ENCODE measurements at regions not wholly inside any gene's neighbourhood (a gene's known extent, or its start where the extent isn't known, plus 50 kb on each side); places are given as distances from the start of the nearest gene placed in this dataset.

GRCh38 chr6:119658917-119659316 is 309.4 kb upstream of the MAN1A1 start:
- no peak for TF ChIP-seq CTCF (IDR thresholded peaks at IDR 0.05; ENCODE audit: unreplicated experiment)
- Mint-ChIP-seq H3K9me3 (ENCODE audit: unreplicated experiment) (no peaks in the 10 kb centered on the region), H3K36me3 (ENCODE audit: low read depth, unreplicated experiment) (no peaks in the 10 kb centered on the region), H3K4me1 (ENCODE audit: unreplicated experiment) (no peaks in the 10 kb centered on the region), H3K27me3 (ENCODE audit: unreplicated experiment) (no peaks in the 10 kb centered on the region), H3K27ac (ENCODE audit: unreplicated experiment) (no peak overlapping the region), H3K4me3 (ENCODE audit: unreplicated experiment) (no peak overlapping the region)
- DNase-seq (ENCODE audit: low spot score) = no peak

- H3K9me3 Mint-ChIP-seq (ENCODE audit: unreplicated experiment) = no peaks in the 10 kb centered on the region
- DNase-seq (ENCODE audit: low spot score) = no peak
- H3K27ac Mint-ChIP-seq (ENCODE audit: unreplicated experiment) = no peak overlapping the region
- H3K4me1 Mint-ChIP-seq (ENCODE audit: unreplicated experiment) = peaks cover 6% of the 10 kb centered on the region
- no peak for TF ChIP-seq CTCF (IDR thresholded peaks at IDR 0.05; ENCODE audit: unreplicated experiment)
- H3K27me3 Mint-ChIP-seq (ENCODE audit: unreplicated experiment) = no peaks in the 10 kb centered on the region
- H3K36me3 Mint-ChIP-seq (ENCODE audit: low read depth, unreplicated experiment) = no peaks in the 10 kb centered on the region
- H3K4me3 Mint-ChIP-seq (ENCODE audit: unreplicated experiment) = no peak overlapping the region
Measured at GRCh38 chr6:119655124-119655523, 305.6 kb upstream of the MAN1A1 start.

GRCh38 chr6:119653329-119653728 is 303.8 kb upstream of the MAN1A1 start:
- Mint-ChIP-seq H3K27ac (ENCODE audit: unreplicated experiment) (no peak overlapping the region), H3K36me3 (ENCODE audit: low read depth, unreplicated experiment) (no peaks in the 10 kb centered on the region), H3K4me3 (ENCODE audit: unreplicated experiment) (no peak overlapping the region), H3K4me1 (ENCODE audit: unreplicated experiment) (peaks cover 6% of the 10 kb centered on the region), H3K9me3 (ENCODE audit: unreplicated experiment) (no peaks in the 10 kb centered on the region), H3K27me3 (ENCODE audit: unreplicated experiment) (no peaks in the 10 kb centered on the region)
- DNase-seq (ENCODE audit: low spot score) = no peak
- TF ChIP-seq CTCF (IDR thresholded peaks at IDR 0.05; ENCODE audit: unreplicated experiment) = no peak

- H3K27ac Mint-ChIP-seq (ENCODE audit: unreplicated experiment) = no peak overlapping the region
- no peaks in the 10 kb centered on the region for H3K27me3 Mint-ChIP-seq (ENCODE audit: unreplicated experiment)
- H3K4me1 Mint-ChIP-seq (ENCODE audit: unreplicated experiment) = peaks cover 9% of the 10 kb centered on the region
- H3K36me3 Mint-ChIP-seq (ENCODE audit: low read depth, unreplicated experiment) = no peaks in the 10 kb centered on the region
- DNase-seq (ENCODE audit: low spot score) = no peak
- no peak for TF ChIP-seq CTCF (IDR thresholded peaks at IDR 0.05; ENCODE audit: unreplicated experiment)
- H3K4me3 Mint-ChIP-seq (ENCODE audit: unreplicated experiment) = no peak overlapping the region
- H3K9me3 Mint-ChIP-seq (ENCODE audit: unreplicated experiment) = no peaks in the 10 kb centered on the region
Measured at GRCh38 chr6:119649531-119649930, 300.0 kb upstream of the MAN1A1 start.

- no peak for DNase-seq (ENCODE audit: low spot score)
- peaks cover 14% of the 10 kb centered on the region for H3K4me1 Mint-ChIP-seq (ENCODE audit: unreplicated experiment)
- no peaks in the 10 kb centered on the region for H3K27me3 Mint-ChIP-seq (ENCODE audit: unreplicated experiment)
- no peak for TF ChIP-seq CTCF (IDR thresholded peaks at IDR 0.05; ENCODE audit: unreplicated experiment)
- no peaks in the 10 kb centered on the region for H3K36me3 Mint-ChIP-seq (ENCODE audit: low read depth, unreplicated experiment)
- no peaks in the 10 kb centered on the region for H3K9me3 Mint-ChIP-seq (ENCODE audit: unreplicated experiment)
- H3K27ac Mint-ChIP-seq (ENCODE audit: unreplicated experiment) = no peak overlapping the region
- H3K4me3 Mint-ChIP-seq (ENCODE audit: unreplicated experiment) = no peak overlapping the region
Measured at GRCh38 chr6:119647309-119647708, 297.7 kb upstream of the MAN1A1 start.

Data from endothelial cell (in vitro differentiated cells).